ENCODE measurements at regions not wholly inside any gene's neighbourhood (a gene's known extent, or its start where the extent isn't known, plus 50 kb on each side); places are given as distances from the start of the nearest gene placed in this dataset.

- Histone ChIP-seq H3K27me3 (ENCODE audit: insufficient read depth, poor library complexity, severe bottlenecking) (no peaks in the 10 kb centered on the region), H3K27ac (ENCODE audit: poor library complexity, severe bottlenecking) (no peak overlapping the region), H3K36me3 (ENCODE audit: low read depth) (no peaks in the 10 kb centered on the region), H3K4me3 (ENCODE audit: severe bottlenecking) (no peak overlapping the region), H3K9me3 (ENCODE audit: severe bottlenecking) (no peaks in the 10 kb centered on the region), H3K4me1 (ENCODE audit: insufficient read depth, poor library complexity, severe bottlenecking) (no peaks in the 10 kb centered on the region)
- TF ChIP-seq, protein P1, sequence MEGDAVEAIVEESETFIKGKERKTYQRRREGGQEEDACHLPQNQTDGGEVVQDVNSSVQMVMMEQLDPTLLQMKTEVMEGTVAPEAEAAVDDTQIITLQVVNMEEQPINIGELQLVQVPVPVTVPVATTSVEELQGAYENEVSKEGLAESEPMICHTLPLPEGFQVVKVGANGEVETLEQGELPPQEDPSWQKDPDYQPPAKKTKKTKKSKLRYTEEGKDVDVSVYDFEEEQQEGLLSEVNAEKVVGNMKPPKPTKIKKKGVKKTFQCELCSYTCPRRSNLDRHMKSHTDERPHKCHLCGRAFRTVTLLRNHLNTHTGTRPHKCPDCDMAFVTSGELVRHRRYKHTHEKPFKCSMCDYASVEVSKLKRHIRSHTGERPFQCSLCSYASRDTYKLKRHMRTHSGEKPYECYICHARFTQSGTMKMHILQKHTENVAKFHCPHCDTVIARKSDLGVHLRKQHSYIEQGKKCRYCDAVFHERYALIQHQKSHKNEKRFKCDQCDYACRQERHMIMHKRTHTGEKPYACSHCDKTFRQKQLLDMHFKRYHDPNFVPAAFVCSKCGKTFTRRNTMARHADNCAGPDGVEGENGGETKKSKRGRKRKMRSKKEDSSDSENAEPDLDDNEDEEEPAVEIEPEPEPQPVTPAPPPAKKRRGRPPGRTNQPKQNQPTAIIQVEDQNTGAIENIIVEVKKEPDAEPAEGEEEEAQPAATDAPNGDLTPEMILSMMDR (IDR thresholded peaks at IDR 0.05; ENCODE audit: poor library complexity, severe bottlenecking): no peak
- DNase-seq (ENCODE audit: low spot score) (no peak), ATAC-seq (ENCODE audit: low read depth) (no peak)
These were observed 530.0 kb upstream of the NOVA1 start for GRCh38 chr14:27127838-27128237.

DNA sequence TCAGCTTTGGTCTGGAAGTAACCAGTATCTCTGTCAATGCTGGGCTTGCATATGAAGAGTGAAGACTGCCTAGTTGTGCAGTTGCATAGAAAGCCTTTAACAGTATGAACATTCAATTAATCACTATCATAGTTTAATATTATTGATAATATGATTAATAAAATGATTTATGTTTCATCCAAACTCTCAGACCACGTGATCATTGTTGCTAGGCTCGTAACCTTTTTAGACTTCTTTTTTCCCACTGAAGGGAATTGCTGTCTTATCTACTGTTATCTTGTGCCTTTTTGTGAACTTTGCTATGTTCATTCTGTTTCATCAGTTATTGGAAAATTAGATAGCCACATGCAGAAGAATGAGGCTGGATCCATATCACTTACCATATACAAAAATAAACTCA lies 536.4 kb upstream of the NOVA1 start:
- no peaks in the 10 kb centered on the region for H3K9me3 ChIP-seq (ENCODE audit: severe bottlenecking)
- H3K27me3 ChIP-seq (ENCODE audit: insufficient read depth, poor library complexity, severe bottlenecking): peaks cover 9% of the 10 kb centered on the region
- H3K4me3 ChIP-seq (ENCODE audit: severe bottlenecking): no peak overlapping the region
- TF ChIP-seq, protein P1 (IDR thresholded peaks at IDR 0.05; ENCODE audit: poor library complexity, severe bottlenecking): no peak
- no peaks in the 10 kb centered on the region for H3K4me1 ChIP-seq (ENCODE audit: insufficient read depth, poor library complexity, severe bottlenecking)
- H3K36me3 ChIP-seq (ENCODE audit: low read depth): no peaks in the 10 kb centered on the region
- no peak overlapping the region for H3K27ac ChIP-seq (ENCODE audit: poor library complexity, severe bottlenecking)
- DNase-seq (ENCODE audit: low spot score) (no peak), ATAC-seq (ENCODE audit: low read depth) (no peak)

DNA sequence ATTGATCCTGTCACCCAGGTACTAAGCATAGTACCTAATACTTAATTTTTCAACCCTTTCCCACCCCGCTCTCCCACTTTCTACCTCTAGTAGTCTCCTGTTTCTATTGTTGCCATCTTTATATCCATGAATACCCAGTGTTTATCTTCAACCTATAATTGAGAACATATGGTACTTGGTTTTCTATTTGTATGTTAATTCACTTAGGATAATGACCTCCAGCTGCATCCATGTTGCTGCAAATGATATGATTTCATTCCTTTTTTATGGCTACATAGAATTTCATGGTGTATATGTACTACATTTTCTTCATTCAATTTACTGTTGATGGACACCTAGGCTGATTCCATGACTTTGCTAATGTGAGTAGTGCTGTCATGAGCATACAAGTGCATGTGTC lies 547.3 kb upstream of the NOVA1 start:
- Histone ChIP-seq H3K4me1 (ENCODE audit: insufficient read depth, poor library complexity, severe bottlenecking) (no peaks in the 10 kb centered on the region), H3K36me3 (ENCODE audit: low read depth) (no peaks in the 10 kb centered on the region), H3K27ac (ENCODE audit: poor library complexity, severe bottlenecking) (no peak overlapping the region), H3K4me3 (ENCODE audit: severe bottlenecking) (no peak overlapping the region), H3K27me3 (ENCODE audit: insufficient read depth, poor library complexity, severe bottlenecking) (peaks cover 27% of the 10 kb centered on the region), H3K9me3 (ENCODE audit: severe bottlenecking) (no peaks in the 10 kb centered on the region)
- no peak for ATAC-seq (ENCODE audit: low read depth)
- DNase-seq (ENCODE audit: low spot score): no peak
- TF ChIP-seq, protein P1 (IDR thresholded peaks at IDR 0.05; ENCODE audit: poor library complexity, severe bottlenecking): no peak

DNA sequence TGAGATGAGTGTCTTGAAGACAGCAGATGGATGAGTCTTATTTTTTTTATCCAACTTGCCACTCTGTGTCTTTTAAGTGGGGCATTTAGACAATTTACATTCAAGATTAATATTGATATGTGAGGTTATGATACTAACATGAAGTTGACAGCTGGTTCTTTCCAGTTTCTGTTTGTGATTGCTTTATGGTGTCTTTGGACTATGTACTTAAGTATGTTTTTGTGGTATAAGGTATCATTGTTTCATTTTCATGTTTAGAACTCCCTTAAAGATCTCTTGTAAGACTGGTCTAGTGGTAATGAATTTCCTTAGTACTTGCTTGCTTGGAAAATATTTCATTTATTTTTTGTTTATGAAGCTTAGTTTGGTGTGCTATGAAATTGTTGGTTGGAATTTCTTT lies 550.3 kb upstream of the NOVA1 start:
- TF ChIP-seq, protein P1 (IDR thresholded peaks at IDR 0.05; ENCODE audit: poor library complexity, severe bottlenecking): no peak
- no peak for ATAC-seq (ENCODE audit: low read depth)
- no peak overlapping the region for H3K4me3 ChIP-seq (ENCODE audit: severe bottlenecking)
- peaks cover 22% of the 10 kb centered on the region for H3K27me3 ChIP-seq (ENCODE audit: insufficient read depth, poor library complexity, severe bottlenecking)
- no peaks in the 10 kb centered on the region for H3K4me1 ChIP-seq (ENCODE audit: insufficient read depth, poor library complexity, severe bottlenecking)
- H3K27ac ChIP-seq (ENCODE audit: poor library complexity, severe bottlenecking): no peak overlapping the region
- no peaks in the 10 kb centered on the region for H3K36me3 ChIP-seq (ENCODE audit: low read depth)
- no peak for DNase-seq (ENCODE audit: low spot score)
- H3K9me3 ChIP-seq (ENCODE audit: severe bottlenecking): no peaks in the 10 kb centered on the region

GRCh38 chr14:27164139-27164538 lies 566.3 kb upstream of the NOVA1 start:
- DNase-seq (ENCODE audit: low spot score): no peak
- H3K4me3 ChIP-seq (ENCODE audit: severe bottlenecking): no peak overlapping the region
- no peak for ATAC-seq (ENCODE audit: low read depth)
- no peaks in the 10 kb centered on the region for H3K27me3 ChIP-seq (ENCODE audit: insufficient read depth, poor library complexity, severe bottlenecking)
- no peaks in the 10 kb centered on the region for H3K4me1 ChIP-seq (ENCODE audit: insufficient read depth, poor library complexity, severe bottlenecking)
- H3K36me3 ChIP-seq (ENCODE audit: low read depth): no peaks in the 10 kb centered on the region
- no peak overlapping the region for H3K27ac ChIP-seq (ENCODE audit: poor library complexity, severe bottlenecking)
- TF ChIP-seq, protein P1 (IDR thresholded peaks at IDR 0.05; ENCODE audit: poor library complexity, severe bottlenecking): no peak
- no peaks in the 10 kb centered on the region for H3K9me3 ChIP-seq (ENCODE audit: severe bottlenecking)
